22Rv1 (cell line): ENCODE measurements at regions not wholly inside any gene's neighbourhood (a gene's known extent, or its start where the extent isn't known, plus 50 kb on each side); places are given as distances from the start of the nearest gene placed in this dataset.

Experiments used
- H3K27ac ChIP-seq: fragments of 450-650 bp; 2 replicates; pipeline ENCODE4 v1.5.1; 2017
- ZFX ChIP-seq: fragments of 450-650 bp; IDR thresholded peaks from 2 replicates; pipeline ENCODE4 v1.6.1; 2017; ENCODE audit warnings: antibody characterized with exemption, borderline replicate concordance
- TF ChIP-seq, protein P1 (sequence below): fragments of 450-650 bp; IDR thresholded peaks from 2 replicates; pipeline ENCODE4 v1.5.1; 2017; ENCODE audit warnings: mild to moderate bottlenecking

DNA sequence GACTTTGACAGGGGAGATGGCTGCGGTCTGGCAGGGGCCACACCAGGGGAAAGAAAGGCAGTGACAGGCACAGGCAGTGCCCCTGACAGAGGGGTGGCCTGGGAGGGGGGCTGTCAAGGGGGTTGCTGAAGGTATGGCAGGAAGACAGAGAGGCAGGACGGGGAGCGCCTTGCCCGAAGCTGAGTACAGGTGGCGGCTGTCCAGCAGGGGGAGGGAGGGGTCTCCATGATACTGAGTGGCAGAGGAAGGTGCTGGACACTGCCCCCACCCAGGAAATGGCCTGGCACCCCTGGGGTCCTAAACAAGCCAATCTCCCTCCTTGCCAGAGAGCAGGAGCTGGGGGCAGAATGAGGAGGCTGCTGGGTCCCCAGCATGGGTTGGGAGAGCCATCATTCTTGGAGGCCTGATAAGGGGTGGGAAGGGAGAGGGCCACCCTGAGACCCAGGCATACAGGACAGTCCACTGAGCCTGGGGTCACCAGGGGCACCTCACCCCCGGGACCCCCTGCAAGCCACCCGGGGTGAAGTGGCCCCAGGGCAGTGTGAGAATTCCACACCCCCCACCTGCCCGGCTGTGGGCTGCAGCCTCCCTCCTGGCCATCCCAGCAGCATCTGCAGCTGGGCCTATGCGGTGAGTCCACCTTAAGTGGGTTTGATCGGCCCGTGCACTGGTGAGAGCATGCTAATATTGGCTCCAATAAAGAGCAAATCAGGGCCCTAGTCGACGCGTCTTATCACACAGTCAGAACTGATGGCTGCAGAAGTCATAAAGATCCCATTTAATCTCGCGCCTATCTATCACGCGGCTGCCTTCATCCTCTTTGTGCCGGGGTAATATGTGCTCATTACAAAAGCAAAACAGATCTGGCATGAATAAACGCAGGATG lies 108.5 kb downstream of the FAM53A start:
- TF ChIP-seq, protein P1, sequence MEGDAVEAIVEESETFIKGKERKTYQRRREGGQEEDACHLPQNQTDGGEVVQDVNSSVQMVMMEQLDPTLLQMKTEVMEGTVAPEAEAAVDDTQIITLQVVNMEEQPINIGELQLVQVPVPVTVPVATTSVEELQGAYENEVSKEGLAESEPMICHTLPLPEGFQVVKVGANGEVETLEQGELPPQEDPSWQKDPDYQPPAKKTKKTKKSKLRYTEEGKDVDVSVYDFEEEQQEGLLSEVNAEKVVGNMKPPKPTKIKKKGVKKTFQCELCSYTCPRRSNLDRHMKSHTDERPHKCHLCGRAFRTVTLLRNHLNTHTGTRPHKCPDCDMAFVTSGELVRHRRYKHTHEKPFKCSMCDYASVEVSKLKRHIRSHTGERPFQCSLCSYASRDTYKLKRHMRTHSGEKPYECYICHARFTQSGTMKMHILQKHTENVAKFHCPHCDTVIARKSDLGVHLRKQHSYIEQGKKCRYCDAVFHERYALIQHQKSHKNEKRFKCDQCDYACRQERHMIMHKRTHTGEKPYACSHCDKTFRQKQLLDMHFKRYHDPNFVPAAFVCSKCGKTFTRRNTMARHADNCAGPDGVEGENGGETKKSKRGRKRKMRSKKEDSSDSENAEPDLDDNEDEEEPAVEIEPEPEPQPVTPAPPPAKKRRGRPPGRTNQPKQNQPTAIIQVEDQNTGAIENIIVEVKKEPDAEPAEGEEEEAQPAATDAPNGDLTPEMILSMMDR: no peak
- no peak for TF ChIP-seq ZFX
- H3K27ac ChIP-seq: no peak overlapping the region

DNA sequence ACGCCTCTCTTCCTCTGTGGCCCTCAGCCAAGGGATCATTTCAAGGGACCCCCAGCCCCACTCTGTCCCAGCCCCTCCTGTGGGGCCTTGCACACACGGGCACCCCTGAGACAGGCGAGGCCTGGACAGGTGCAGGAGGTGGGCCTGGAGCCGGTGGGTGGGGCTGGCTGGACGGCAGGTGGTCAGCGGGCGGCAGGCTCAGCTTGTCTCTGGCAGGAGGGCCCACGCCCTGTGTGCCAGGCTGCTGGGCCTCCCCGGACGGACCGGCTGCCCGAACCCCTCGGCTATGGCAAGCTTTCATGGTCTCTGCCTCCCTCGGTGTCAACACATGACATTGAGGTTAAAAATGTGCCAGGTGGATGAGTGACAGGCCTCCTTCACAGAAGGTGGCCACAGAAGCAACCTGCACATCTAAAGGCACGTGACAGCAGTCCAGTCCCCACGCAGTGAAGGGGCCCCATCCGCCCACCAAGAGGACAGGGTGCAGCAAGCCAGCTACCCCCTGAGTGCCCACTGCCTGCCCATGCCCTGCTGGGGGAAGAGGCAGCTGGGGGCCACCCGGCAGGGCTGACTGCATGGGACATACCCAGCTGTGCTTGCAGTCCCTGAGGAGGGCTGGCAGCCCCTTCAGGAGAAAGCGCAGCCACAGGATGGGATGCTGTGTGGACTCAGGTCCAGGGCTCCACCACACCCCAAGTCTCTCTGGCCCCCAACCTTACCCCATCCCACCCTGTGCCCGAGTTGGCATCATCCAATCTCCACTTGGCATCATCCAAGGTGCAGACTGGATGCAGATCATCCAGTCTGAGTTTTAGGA lies 109.3 kb downstream of the FAM53A start:
- TF ChIP-seq, protein P1: no peak
- TF ChIP-seq ZFX: no peak
- H3K27ac ChIP-seq: no peak overlapping the region

DNA sequence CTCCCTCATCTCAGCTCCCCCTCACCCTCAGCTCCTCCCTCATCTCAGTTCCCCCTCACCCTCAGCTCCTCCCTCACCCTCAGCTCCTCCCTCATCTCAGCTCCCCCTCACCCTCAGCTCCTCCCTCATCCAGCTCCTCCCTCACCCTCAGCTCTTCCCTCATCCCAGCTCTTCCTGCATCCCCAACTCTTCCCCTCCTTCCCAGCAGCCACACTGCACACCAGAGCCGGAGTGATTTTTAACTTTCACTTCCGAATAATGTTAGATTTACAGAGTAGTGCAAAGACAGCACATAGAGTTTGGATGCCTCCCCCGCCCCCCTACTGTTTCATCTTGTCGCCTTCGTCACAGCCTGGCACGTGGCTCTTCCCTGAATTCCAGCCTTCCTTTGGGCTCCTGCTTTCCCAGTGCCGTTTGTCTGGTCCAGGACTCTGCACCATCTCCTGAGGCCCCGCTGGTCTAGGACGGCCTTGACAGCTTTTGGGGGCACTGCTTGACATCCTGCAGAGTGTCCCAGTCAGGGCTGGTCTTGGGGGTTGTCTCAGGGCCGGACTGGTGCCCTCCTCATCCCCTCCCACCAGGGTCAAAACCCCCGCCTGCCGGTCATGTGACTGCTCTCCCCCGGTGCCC lies 110.2 kb downstream of the FAM53A start:
- TF ChIP-seq, protein P1: no peak
- no peak for TF ChIP-seq ZFX
- no peak overlapping the region for H3K27ac ChIP-seq

DNA sequence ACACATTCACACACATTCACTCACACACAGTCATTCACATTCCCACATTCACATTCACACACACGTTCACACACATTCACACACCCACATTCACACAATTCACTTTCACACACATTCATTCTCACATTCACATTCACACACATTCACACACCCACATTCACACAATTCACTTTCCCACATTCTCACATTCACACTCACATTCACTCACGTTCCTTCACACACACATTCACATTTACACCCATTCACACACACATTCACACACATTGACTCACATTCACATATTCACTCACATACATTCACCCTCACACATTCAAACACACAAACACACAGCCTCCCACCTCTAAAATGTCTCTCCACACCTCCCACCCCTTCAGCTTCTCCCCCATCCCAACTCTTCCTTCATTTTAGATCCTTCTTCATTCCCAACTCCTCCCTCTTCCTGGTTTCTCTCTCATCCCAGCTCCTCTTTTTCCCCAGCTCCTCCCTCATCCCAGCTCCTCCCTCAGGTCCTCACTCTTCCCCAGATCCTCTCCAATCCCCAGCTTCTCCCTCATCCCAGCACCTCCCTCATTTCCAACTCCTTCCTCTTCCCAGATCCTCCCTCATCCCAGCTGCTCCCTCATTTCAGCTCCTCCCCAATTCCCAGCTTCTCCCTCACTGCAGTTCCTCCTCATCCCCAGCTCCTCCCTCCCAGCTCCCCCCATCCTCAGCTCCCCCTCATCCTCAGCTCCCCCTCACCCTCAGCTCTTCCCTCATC lies 111.0 kb downstream of the FAM53A start:
- no peak overlapping the region for H3K27ac ChIP-seq
- TF ChIP-seq ZFX: no peak
- TF ChIP-seq, protein P1: no peak

DNA sequence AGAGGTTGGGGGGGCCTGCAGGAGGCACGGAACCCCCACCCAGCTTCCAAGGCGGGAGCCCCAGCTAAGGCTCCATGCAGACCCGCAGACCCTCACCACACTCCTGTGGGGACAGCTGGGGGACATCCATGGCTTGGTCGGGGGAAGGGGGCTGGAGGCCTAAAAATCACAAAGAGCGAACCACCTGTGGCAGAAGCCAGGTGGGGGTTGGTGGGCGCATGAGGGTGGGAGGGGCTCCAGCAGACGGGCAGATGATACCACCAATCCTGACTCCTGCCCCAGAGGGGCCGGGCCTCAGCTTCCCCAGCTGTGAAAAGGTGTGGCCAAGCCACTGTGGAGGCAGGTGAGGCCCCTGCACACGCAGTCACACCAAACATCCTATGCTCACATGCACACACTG lies 111.6 kb downstream of the FAM53A start:
- no peak overlapping the region for H3K27ac ChIP-seq
- TF ChIP-seq ZFX: no peak
- TF ChIP-seq, protein P1: no peak

DNA sequence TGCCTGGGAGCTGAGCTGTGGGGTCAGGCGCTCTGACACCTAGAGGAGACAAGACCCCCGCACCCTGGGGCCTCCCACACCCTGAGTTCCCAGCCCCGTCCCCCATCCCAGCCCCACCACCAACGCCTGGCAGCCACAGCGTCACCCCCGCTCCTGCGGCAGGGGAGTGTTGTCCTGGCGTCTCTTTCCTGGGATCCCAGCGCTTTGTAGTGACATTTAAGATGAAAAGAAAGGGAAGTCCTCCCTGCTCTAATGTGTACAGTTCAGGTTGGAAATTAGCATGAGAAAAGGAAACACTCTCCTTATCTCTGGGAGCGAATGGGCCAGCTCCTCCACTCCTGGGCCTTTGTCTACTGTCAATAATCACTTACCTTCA lies 112.1 kb downstream of the FAM53A start:
- TF ChIP-seq, protein P1: no peak
- no peak for TF ChIP-seq ZFX

More for the DNA sequence above, 112.1 kb downstream of the FAM53A start:
- no peak overlapping the region for H3K27ac ChIP-seq
